ENCODE measurements at regions not wholly inside any gene's neighbourhood (a gene's known extent, or its start where the extent isn't known, plus 50 kb on each side); places are given as distances from the start of the nearest gene placed in this dataset.
A peak's percentile ranks its signal among the peaks of the same experiment; 100 is the strongest.

DNA sequence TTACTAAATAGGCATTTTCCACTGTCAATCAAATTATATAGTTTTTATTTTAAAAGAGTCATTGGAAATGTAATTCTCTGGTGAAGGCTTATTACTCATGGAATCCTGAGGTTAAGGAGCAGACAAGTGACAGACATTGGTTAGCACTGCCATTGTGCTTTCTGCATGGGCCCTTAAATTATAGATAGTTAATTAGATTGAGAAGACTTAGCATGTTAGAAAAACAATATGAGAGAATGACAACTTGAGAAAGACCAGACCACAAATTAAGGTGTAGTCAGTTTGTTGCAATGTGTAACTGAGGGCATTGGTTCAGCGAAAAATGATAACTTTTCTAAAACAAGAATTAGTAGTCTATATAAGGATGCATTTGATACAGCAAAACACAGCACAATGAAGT, 195.5 kb downstream of the SLITRK6 start:
- no peak overlapping the region for H3K4me3 ChIP-seq (ENCODE audit: low read depth, low read length)
- no peak for TF ChIP-seq CTCF (IDR thresholded peaks at IDR 0.05; ENCODE audit: insufficient read depth, low read length)
- DNase-seq (ENCODE audit: low read depth), result no peak

GRCh38 chr13:85601526-85601925, 197.7 kb downstream of the SLITRK6 start:
- no peak for TF ChIP-seq CTCF (IDR thresholded peaks at IDR 0.05; ENCODE audit: insufficient read depth, low read length)
- DNase-seq (ENCODE audit: low read depth), result no peak

GRCh38 chr13:85597790-85598500, 201.3 kb downstream of the SLITRK6 start:
- DNase-seq (ENCODE audit: low read depth), result no peak
- no peak overlapping the region for H3K4me3 ChIP-seq (ENCODE audit: low read depth, low read length)
- TF ChIP-seq CTCF (IDR thresholded peaks at IDR 0.05; ENCODE audit: insufficient read depth, low read length), result no peak

More at GRCh38 chr13:85601526-85601925, 197.7 kb downstream of the SLITRK6 start:
- no peak overlapping the region for H3K4me3 ChIP-seq (ENCODE audit: low read depth, low read length)

- H3K4me3 ChIP-seq (ENCODE audit: low read depth, low read length), result no peak overlapping the region
- no peak for TF ChIP-seq CTCF (IDR thresholded peaks at IDR 0.05; ENCODE audit: insufficient read depth, low read length)
- DNase-seq (ENCODE audit: low read depth), result no peak
These were observed 207.0 kb downstream of the SLITRK6 start for GRCh38 chr13:85592211-85592610.

GRCh38 chr13:85590231-85590931, 208.8 kb downstream of the SLITRK6 start:
- TF ChIP-seq CTCF (IDR thresholded peaks at IDR 0.05; ENCODE audit: insufficient read depth, low read length), result no peak
- H3K4me3 ChIP-seq (ENCODE audit: low read depth, low read length), result no peak overlapping the region
- DNase-seq (ENCODE audit: low read depth), result peak; percentile 2

- TF ChIP-seq CTCF (IDR thresholded peaks at IDR 0.05; ENCODE audit: insufficient read depth, low read length), result no peak
- no peak overlapping the region for H3K4me3 ChIP-seq (ENCODE audit: low read depth, low read length)
These were observed 210.2 kb downstream of the SLITRK6 start for GRCh38 chr13:85589021-85589420.

More at GRCh38 chr13:85589021-85589420, 210.2 kb downstream of the SLITRK6 start:
- DNase-seq (ENCODE audit: low read depth), result no peak

Measured in fibroblast of the aortic adventitia (primary cell).